ENCODE measurements at regions not wholly inside any gene's neighbourhood (a gene's known extent, or its start where the extent isn't known, plus 50 kb on each side); places are given as distances from the start of the nearest gene placed in this dataset.
"Not testable (repeated sequence)": the region's sequence is repeated elsewhere in the genome, so short reads cannot be mapped to it uniquely, and the experiment has no call there.

GRCh38 chr6:85864453-85865401, 222.0 kb upstream of the SYNCRIP start:
- DNase-seq = peak in 1 of 2 donors; percentile 21

GRCh38 chr6:85856235-85856634, 213.5 kb upstream of the SYNCRIP start:
- DNase-seq = no peak

- not testable (repeated sequence) for DNase-seq
These were observed 195.8 kb upstream of the SYNCRIP start for GRCh38 chr6:85838351-85839119.

- no peak for DNase-seq
These were observed 186.3 kb upstream of the SYNCRIP start for GRCh38 chr6:85828973-85829372.

- DNase-seq = no peak
These were observed 184.3 kb upstream of the SYNCRIP start for GRCh38 chr6:85826997-85827396.

GRCh38 chr6:85824329-85824728, 181.6 kb upstream of the SYNCRIP start:
- no peak for DNase-seq

GRCh38 chr6:85810558-85810957, 167.9 kb upstream of the SYNCRIP start:
- no peak for DNase-seq

- DNase-seq = no peak
These were observed 161.0 kb upstream of the SYNCRIP start for GRCh38 chr6:85803721-85804120.

GRCh38 chr6:85802162-85802561, 159.5 kb upstream of the SYNCRIP start:
- no peak for DNase-seq

- no peak for DNase-seq
These were observed 156.4 kb upstream of the SYNCRIP start for GRCh38 chr6:85798931-85799652.

- no peak for DNase-seq
These were observed 155.3 kb upstream of the SYNCRIP start for GRCh38 chr6:85797993-85798392.

- DNase-seq = no peak
These were observed 153.3 kb upstream of the SYNCRIP start for GRCh38 chr6:85795945-85796344.

GRCh38 chr6:85792254-85792653, 149.6 kb upstream of the SYNCRIP start:
- no peak for DNase-seq

GRCh38 chr6:85775883-85776282, 133.2 kb upstream of the SYNCRIP start:
- DNase-seq = no peak

GRCh38 chr6:85772641-85773040, 130.0 kb upstream of the SYNCRIP start:
- DNase-seq = no peak

GRCh38 chr6:85771925-85772430, 129.3 kb upstream of the SYNCRIP start:
- DNase-seq = no peak

GRCh38 chr6:85771455-85771854, 128.8 kb upstream of the SYNCRIP start:
- no peak for DNase-seq

GRCh38 chr6:85764844-85765243, 122.2 kb upstream of the SYNCRIP start:
- no peak for DNase-seq

- DNase-seq = peak in 1 of 2 donors; percentile 26
These were observed 114.3 kb upstream of the SYNCRIP start for GRCh38 chr6:85756982-85757381.

GRCh38 chr6:85754894-85755293, 112.2 kb upstream of the SYNCRIP start:
- no peak for DNase-seq

GRCh38 chr6:85752602-85753001, 109.9 kb upstream of the SYNCRIP start:
- DNase-seq = no peak

Measured in right lung (tissue), 2 donors.